ENCODE measurements at regions not wholly inside any gene's neighbourhood (a gene's known extent, or its start where the extent isn't known, plus 50 kb on each side); places are given as distances from the start of the nearest gene placed in this dataset.

DNA sequence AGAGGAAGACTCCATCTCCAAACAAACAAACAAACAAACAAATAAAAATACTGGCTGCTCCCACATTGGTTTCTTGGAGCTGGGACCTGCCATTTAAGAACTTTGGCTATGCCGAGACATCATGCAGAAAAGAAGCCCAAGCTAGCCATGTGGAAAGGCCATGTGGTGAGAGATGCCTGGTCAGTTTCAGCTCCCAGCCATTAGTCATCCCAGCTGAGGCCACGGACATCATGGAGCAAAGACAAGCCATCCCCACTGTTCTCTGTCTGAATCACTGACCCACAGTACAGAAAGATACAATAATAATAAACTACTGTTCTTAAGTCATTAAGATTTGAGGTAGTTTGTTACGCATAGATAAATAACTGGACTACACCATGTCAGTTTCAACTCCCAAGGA, 70.0 kb upstream of the PCBD1 start:
- TF ChIP-seq, protein P1, sequence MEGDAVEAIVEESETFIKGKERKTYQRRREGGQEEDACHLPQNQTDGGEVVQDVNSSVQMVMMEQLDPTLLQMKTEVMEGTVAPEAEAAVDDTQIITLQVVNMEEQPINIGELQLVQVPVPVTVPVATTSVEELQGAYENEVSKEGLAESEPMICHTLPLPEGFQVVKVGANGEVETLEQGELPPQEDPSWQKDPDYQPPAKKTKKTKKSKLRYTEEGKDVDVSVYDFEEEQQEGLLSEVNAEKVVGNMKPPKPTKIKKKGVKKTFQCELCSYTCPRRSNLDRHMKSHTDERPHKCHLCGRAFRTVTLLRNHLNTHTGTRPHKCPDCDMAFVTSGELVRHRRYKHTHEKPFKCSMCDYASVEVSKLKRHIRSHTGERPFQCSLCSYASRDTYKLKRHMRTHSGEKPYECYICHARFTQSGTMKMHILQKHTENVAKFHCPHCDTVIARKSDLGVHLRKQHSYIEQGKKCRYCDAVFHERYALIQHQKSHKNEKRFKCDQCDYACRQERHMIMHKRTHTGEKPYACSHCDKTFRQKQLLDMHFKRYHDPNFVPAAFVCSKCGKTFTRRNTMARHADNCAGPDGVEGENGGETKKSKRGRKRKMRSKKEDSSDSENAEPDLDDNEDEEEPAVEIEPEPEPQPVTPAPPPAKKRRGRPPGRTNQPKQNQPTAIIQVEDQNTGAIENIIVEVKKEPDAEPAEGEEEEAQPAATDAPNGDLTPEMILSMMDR (IDR thresholded peaks at IDR 0.05 in 2 of 3, conservative IDR thresholded peaks at IDR 0.05 in 1 of 3; ENCODE audit: borderline replicate concordance in 1 of 3, insufficient read depth in 1 of 3, low read depth in 2 of 3, low read length in 2 of 3) = no peak
- TF ChIP-seq POLR2A (IDR thresholded peaks at IDR 0.05; ENCODE audit: borderline replicate concordance, extremely low read depth, insufficient read depth, insufficient read length) = no peak
- no peak for TF ChIP-seq YY1 (IDR thresholded peaks at IDR 0.05; ENCODE audit: extremely low read depth, insufficient replicate concordance, low read depth, low read length)
- TF ChIP-seq POLR2AphosphoS5 (IDR thresholded peaks at IDR 0.05; ENCODE audit: low read depth, low read length) = no peak
- no peak for TF ChIP-seq EZH2phosphoT487 (IDR thresholded peaks at IDR 0.05; ENCODE audit: borderline replicate concordance)
- no peak for TF ChIP-seq ZFX (IDR thresholded peaks at IDR 0.05)
- no peak for TF ChIP-seq EZH2 (IDR thresholded peaks at IDR 0.05)
- no peak for TF ChIP-seq FOSL1 (IDR thresholded peaks at IDR 0.05; ENCODE audit: low read depth)
- no peak for TF ChIP-seq RAD21 (IDR thresholded peaks at IDR 0.05; ENCODE audit: low read depth)

All from HCT116 (cell line).